GM12872 (cell line): ENCODE measurements at regions not wholly inside any gene's neighbourhood (a gene's known extent, or its start where the extent isn't known, plus 50 kb on each side); places are given as distances from the start of the nearest gene placed in this dataset.

Experiments used
- CTCF ChIP-seq: IDR thresholded peaks from 3 replicates; pipeline ENCODE4 v1.5.1; 2011; ENCODE audit warnings: low read depth, mild to moderate bottlenecking, low read length, moderate library complexity; ENCODE audit not compliant: insufficient read depth

GRCh38 chr12:78395961-78396360 is 468.6 kb upstream of the SYT1 start:
- TF ChIP-seq CTCF: no peak

GRCh38 chr12:78396538-78396937 is 468.0 kb upstream of the SYT1 start:
- TF ChIP-seq CTCF: no peak

GRCh38 chr12:78398750-78399149 is 465.8 kb upstream of the SYT1 start:
- TF ChIP-seq CTCF: no peak

- no peak for TF ChIP-seq CTCF
Measured at GRCh38 chr12:78402366-78403134, 462.0 kb upstream of the SYT1 start.

GRCh38 chr12:78403136-78403535 is 461.4 kb upstream of the SYT1 start:
- no peak for TF ChIP-seq CTCF

- no peak for TF ChIP-seq CTCF
Measured at GRCh38 chr12:78403681-78404080, 460.9 kb upstream of the SYT1 start.

- no peak for TF ChIP-seq CTCF
Measured at GRCh38 chr12:78406213-78406612, 458.4 kb upstream of the SYT1 start.

- TF ChIP-seq CTCF: no peak
Measured at GRCh38 chr12:78406828-78407227, 457.7 kb upstream of the SYT1 start.
